ENCODE measurements at regions not wholly inside any gene's neighbourhood (a gene's known extent, or its start where the extent isn't known, plus 50 kb on each side); places are given as distances from the start of the nearest gene placed in this dataset.

DNA sequence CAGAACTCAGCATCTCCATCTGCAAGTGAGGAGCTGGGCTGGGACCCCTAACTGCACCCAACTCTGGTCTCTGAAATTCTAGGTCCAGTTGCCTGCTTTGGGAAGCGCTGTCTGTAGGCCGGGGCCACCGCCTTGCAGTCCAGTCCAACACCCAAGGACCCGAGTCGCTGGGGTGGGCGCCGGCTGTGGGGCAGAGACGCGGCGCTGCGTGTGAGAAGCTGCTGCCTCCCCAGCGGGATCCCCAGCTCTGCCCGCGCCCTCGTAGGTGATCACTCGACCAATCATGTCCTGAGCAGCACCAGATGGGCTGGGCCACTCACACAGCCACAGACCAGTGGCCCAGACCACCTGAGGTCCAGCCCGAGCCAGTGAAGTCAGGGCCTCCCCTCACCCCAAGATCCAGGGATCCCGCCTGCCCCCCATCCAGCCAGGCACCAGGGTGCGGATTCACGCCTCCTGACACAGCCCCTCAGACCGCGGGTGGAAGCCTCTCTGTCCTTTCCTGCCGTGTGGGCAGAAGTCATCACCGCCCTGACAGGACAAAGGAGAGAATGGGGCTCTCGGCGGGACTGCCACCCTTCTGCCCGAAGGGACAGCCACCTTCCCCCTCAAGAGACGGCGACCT, 67.4 kb upstream of the ADGRA1 start:
- no peaks in the 10 kb centered on the region for H3K4me1 ChIP-seq
- H3K27me3 ChIP-seq = no peaks in the 10 kb centered on the region

GRCh38 chr10:133019651-133020050, 68.1 kb upstream of the ADGRA1 start:
- no peaks in the 10 kb centered on the region for H3K4me1 ChIP-seq
- intact Hi-C loops (cut with DNase I; ENCODE audit: low total_unique reads) = no loop called here
- H3K9me3 ChIP-seq = no peaks in the 10 kb centered on the region
- H3K36me3 ChIP-seq = no peaks in the 10 kb centered on the region
- H3K4me3 ChIP-seq = no peak overlapping the region
- no peak overlapping the region for H3K27ac ChIP-seq
- DNase-seq = no peak
- no peak for TF ChIP-seq POLR2A (IDR thresholded peaks at IDR 0.05)
- TF ChIP-seq CTCF (IDR thresholded peaks at IDR 0.05) = no peak
- H3K27me3 ChIP-seq = no peaks in the 10 kb centered on the region

More for the DNA sequence above, 67.4 kb upstream of the ADGRA1 start:
- Histone ChIP-seq H3K4me3 (no peak overlapping the region), H3K9me3 (no peaks in the 10 kb centered on the region), H3K36me3 (no peaks in the 10 kb centered on the region), H3K27ac (no peak overlapping the region)
- DNase-seq = no peak
- intact Hi-C loops (cut with DNase I; ENCODE audit: low total_unique reads) = no loop called here
- no peak for TF ChIP-seq POLR2A (IDR thresholded peaks at IDR 0.05)
- TF ChIP-seq CTCF (IDR thresholded peaks at IDR 0.05) = no peak

DNA sequence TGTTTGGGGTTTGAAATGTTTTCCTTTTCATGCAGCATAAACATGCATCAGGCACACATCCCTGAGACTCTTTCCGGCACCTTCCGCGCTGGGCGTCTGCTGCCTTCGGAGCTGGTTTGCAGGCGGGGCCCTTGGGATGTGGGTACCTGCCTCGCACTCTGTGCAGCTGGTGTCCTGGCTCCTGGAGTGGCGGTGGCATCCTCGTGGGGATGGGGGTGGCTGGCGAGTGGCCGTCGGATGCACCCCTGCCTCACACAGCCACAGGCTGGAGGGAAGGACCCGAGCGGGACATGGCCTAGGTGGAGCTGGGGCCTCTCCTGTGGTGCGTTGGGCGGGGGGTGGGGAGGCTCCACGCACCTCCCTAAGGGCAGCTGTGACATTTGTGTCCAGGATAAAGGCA, 68.5 kb upstream of the ADGRA1 start:
- intact Hi-C loops (cut with DNase I; ENCODE audit: low total_unique reads) = no loop called here
- Histone ChIP-seq H3K4me3 (no peak overlapping the region), H3K36me3 (no peaks in the 10 kb centered on the region), H3K4me1 (no peaks in the 10 kb centered on the region), H3K27ac (no peak overlapping the region), H3K27me3 (no peaks in the 10 kb centered on the region), H3K9me3 (no peaks in the 10 kb centered on the region)
- DNase-seq = no peak
- TF ChIP-seq POLR2A (IDR thresholded peaks at IDR 0.05) (no peak), CTCF (IDR thresholded peaks at IDR 0.05) (no peak)

DNA sequence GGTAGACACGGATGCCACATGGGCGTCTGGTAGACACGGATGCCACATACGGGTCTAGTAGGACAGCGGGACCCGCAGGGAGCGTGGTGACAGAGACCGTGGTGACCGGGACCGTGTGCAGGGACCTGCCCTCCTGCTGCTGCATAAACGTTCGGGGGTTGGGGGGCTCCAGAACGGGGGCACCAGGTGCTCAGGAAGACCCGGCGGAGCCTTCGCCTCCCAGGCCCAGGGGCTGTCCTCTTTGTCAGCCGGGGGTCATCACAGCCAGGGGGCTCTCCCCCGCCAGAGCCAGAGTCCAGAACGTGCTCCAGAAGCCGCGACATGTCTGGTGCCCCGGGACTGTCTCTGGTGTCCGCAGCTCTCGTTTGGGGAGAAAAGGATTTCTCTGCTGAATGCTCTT, 69.2 kb upstream of the ADGRA1 start:
- no peak for DNase-seq
- Histone ChIP-seq H3K27ac (no peak overlapping the region), H3K36me3 (no peaks in the 10 kb centered on the region), H3K4me3 (no peak overlapping the region), H3K9me3 (no peaks in the 10 kb centered on the region), H3K27me3 (no peaks in the 10 kb centered on the region), H3K4me1 (no peaks in the 10 kb centered on the region)
- intact Hi-C loops (cut with DNase I; ENCODE audit: low total_unique reads) = no loop called here
- TF ChIP-seq POLR2A (IDR thresholded peaks at IDR 0.05) (no peak), CTCF (IDR thresholded peaks at IDR 0.05) (no peak)

- H3K4me1 ChIP-seq = no peaks in the 10 kb centered on the region
- TF ChIP-seq CTCF (IDR thresholded peaks at IDR 0.05) (no peak), POLR2A (IDR thresholded peaks at IDR 0.05) (no peak)
- intact Hi-C loops (cut with DNase I; ENCODE audit: low total_unique reads) = no loop called here
- H3K27me3 ChIP-seq = no peaks in the 10 kb centered on the region
- DNase-seq = no peak
- no peaks in the 10 kb centered on the region for H3K36me3 ChIP-seq
- no peak overlapping the region for H3K27ac ChIP-seq
- H3K4me3 ChIP-seq = no peak overlapping the region
- no peaks in the 10 kb centered on the region for H3K9me3 ChIP-seq
Observed at GRCh38 chr10:133017203-133017601, 70.5 kb upstream of the ADGRA1 start.
